SH-SY5Y (cell line): ENCODE measurements at regions not wholly inside any gene's neighbourhood (a gene's known extent, or its start where the extent isn't known, plus 50 kb on each side); places are given as distances from the start of the nearest gene placed in this dataset.

ENCODE experiments used
- GATA2 ChIP-seq: IDR thresholded peaks from 2 replicates; pipeline ENCODE4 v1.6.1; 2011; ENCODE audit warnings: mild to moderate bottlenecking, low read depth, low read length
- GATA3 ChIP-seq: IDR thresholded peaks from 2 replicates; pipeline ENCODE4 v1.6.1; 2011; ENCODE audit warnings: low read depth, mild to moderate bottlenecking, low read length, moderate library complexity

DNA sequence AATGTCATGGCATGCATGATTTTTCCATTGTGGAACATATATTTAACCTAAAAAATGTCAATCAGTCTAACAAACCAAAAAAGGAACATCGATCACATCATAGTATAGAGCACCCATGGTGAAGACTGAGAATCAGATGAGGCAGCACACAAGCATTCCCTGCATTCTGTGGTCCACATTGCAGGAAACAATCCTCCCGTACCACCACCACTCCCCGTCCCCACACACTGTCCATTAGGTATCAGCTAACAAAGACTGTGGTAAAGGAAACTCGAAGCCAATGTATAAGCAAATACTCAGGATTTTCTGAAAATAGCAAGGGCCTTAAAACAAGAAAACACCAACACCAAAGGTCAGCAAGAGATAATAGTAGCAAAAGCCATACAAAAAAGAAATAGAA is 1104.4 kb upstream of the SEMA6A start:
- TF ChIP-seq GATA3 (no peak), GATA2 (no peak)

GRCh38 chr5:117675646-117676045 is 1101.0 kb upstream of the SEMA6A start:
- no peak for TF ChIP-seq GATA3
- no peak for TF ChIP-seq GATA2

DNA sequence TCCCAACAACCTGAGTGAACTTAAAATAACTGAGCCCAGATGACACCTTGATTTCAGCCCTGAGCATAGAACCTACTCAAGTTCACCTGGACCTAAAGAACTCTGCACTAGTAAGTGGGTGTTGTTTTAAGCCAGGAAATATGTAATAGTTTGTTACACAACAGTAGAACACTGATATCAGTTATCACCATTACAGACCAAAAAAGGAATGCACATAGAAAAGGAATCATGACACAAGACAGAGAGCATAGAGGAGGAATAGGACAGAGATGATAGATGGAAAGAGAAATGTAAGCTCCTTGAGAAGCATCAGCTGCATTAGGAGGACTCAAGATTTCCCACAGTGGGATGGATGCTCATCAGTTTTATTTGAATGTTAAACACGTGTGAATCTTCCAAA is 1096.9 kb upstream of the SEMA6A start:
- no peak for TF ChIP-seq GATA2
- TF ChIP-seq GATA3 = no peak

- no peak for TF ChIP-seq GATA3
- TF ChIP-seq GATA2 = no peak
Measured at GRCh38 chr5:117667105-117667504, 1092.5 kb upstream of the SEMA6A start.

GRCh38 chr5:117665121-117665520 is 1090.5 kb upstream of the SEMA6A start:
- TF ChIP-seq GATA2 (no peak), GATA3 (no peak)

- TF ChIP-seq GATA3 (no peak), GATA2 (no peak)
Measured at GRCh38 chr5:117662361-117662760, 1087.7 kb upstream of the SEMA6A start.

GRCh38 chr5:117657541-117657940 is 1082.9 kb upstream of the SEMA6A start:
- TF ChIP-seq GATA3 (no peak), GATA2 (peak; percentile 30; the same call in 1 of the 2 replicates)

DNA sequence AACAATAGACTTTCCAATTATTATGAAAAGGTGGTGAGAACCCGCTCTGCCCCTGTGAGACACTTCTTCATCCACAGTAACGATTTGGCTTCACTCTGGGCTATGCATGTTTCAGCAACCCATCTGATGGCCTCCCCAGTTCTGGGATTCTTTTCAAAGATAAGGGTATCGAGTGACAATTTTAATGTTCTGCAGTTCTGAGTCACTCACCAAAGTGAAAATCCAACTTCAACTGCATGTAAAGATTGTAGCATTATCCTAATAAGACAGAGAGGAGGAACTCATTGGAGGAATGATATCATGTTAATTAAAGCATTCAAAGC is 1078.3 kb upstream of the SEMA6A start:
- TF ChIP-seq GATA3 (no peak), GATA2 (no peak)

DNA sequence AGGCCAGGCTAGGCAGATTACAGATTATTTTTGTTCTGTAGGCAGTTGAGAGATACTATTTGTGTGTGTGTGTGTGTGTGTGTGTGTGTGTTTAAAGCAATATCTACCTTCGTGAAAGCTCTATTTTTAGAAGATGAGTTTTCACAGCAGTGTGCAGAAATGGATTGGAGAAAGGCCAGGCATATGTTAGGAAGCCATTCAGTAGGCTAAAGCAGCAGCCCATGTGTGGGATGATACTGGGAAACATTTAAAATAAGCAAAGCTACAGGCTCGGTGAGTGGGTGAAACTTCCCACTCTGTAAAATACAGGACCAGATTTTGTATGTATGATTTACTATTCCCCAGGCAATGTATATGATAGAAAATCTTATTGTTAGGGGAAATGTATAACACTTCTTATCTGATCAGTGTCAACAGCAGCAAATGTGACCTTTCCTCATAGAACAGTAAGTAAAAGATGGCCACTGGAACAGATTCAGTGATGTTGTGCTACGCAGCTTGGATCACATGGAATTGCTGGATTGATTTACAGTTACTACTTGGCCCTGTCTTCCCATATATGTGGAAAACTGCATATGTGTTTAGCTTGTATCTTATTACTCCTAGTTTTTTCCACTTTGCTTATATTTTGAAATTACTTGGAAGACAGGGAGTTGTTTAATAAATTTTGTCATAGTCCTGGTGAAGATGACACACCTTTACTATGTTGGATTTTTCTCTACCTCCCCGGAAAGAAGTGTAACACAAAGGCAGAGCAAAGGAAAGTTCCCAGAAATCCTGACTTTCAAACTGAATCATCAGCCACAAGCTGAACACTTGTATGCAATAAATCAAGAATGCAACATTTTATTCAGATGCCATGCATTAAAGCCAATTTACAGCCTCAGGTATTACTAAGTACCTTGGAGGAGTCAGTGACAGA is 1077.7 kb upstream of the SEMA6A start:
- TF ChIP-seq GATA3 (0 out of 2 replicates have a peak, but pooled peaks have one; percentile 26), GATA2 (peak; percentile 55)

GRCh38 chr5:117649821-117650220 is 1075.2 kb upstream of the SEMA6A start:
- TF ChIP-seq GATA3 (no peak), GATA2 (no peak)

GRCh38 chr5:117645400-117645799 is 1070.8 kb upstream of the SEMA6A start:
- TF ChIP-seq GATA3 (no peak), GATA2 (no peak)

GRCh38 chr5:117638581-117638980 is 1064.0 kb upstream of the SEMA6A start:
- no peak for TF ChIP-seq GATA3
- no peak for TF ChIP-seq GATA2

GRCh38 chr5:117633093-117633492 is 1058.5 kb upstream of the SEMA6A start:
- TF ChIP-seq GATA2 (no peak), GATA3 (no peak)

GRCh38 chr5:117624201-117624600 is 1049.6 kb upstream of the SEMA6A start:
- TF ChIP-seq GATA2 (no peak), GATA3 (no peak)

- TF ChIP-seq GATA3 (no peak), GATA2 (no peak)
Measured at GRCh38 chr5:117623042-117623805, 1048.6 kb upstream of the SEMA6A start.
